H1 (cell line): ENCODE measurements at regions not wholly inside any gene's neighbourhood (a gene's known extent, or its start where the extent isn't known, plus 50 kb on each side); places are given as distances from the start of the nearest gene placed in this dataset.

Experiments used
- CTCF ChIA-PET: fragments of 300-600 bp; sonication (Branson Sonifier 250); formaldehyde crosslinking; loops from one replicate; lab custom pipeline; 2021; ENCODE audit not compliant: partially characterized antibody; lab: Charles Lee
- POLR2A ChIA-PET: fragments of 300-600 bp; sonication (Branson Sonifier 250); formaldehyde crosslinking; loops from one replicate; lab custom pipeline; 2021; ENCODE audit warnings: inconsistent platforms; ENCODE audit not compliant: partially characterized antibody; lab: Charles Lee
- DNase-seq, 2 experiments: peaks; one replicate each; pipeline versions ENCODE4 v3.0.0 to v3.0.0-alpha.2; 2010 to 2022; ENCODE audit warnings: low spot score in 2 of 2, low read depth in 1 of 2, mixed read lengths in 1 of 2
- FAIRE-seq: peaks from 2 replicates; lab custom pipeline; 2011; peaks lifted over from hg19 to GRCh38; lab: Jason Lieb, UNC
- H2AFZ ChIP-seq: 2 replicates; pipeline ENCODE4 v1.8.1; 2012; ENCODE audit warnings: low read length, inconsistent platforms
- H2AK5ac ChIP-seq: 2 replicates; pipeline ENCODE4 v1.6.1; 2013; ENCODE audit warnings: low read depth, low read length
- H2BK120ac ChIP-seq: replicated peaks from 2 replicates; pipeline ENCODE3; 2013; ENCODE audit warnings: low read depth, low read length, inconsistent platforms
- H2BK12ac ChIP-seq: 2 replicates; pipeline ENCODE4 v1.6.1; 2013; ENCODE audit warnings: low read depth, low read length
- H2BK15ac ChIP-seq: 2 replicates; pipeline ENCODE4 v1.6.1; 2013; ENCODE audit warnings: low read length
- H2BK20ac ChIP-seq: 2 replicates; pipeline ENCODE4 v1.6.1; 2013; ENCODE audit warnings: low read length
- H2BK5ac ChIP-seq: 2 replicates; pipeline ENCODE4 v1.6.1; 2013; ENCODE audit warnings: low read depth, low read length
- H3K14ac ChIP-seq: 2 replicates; pipeline ENCODE4 v1.6.1; 2013; ENCODE audit warnings: inconsistent platforms; ENCODE audit not compliant: insufficient read length
- H3K18ac ChIP-seq: 2 replicates; pipeline ENCODE4 v1.6.1; 2013; ENCODE audit warnings: low read length; ENCODE audit errors: extremely low read depth
- H3K23ac ChIP-seq: 2 replicates; pipeline ENCODE4 v1.6.1; 2013; ENCODE audit warnings: inconsistent platforms; ENCODE audit not compliant: insufficient read length
- H3K23me2 ChIP-seq: 2 replicates; pipeline ENCODE4 v1.6.1; 2013; ENCODE audit warnings: low read depth, low read length
- H3K27ac ChIP-seq: 2 replicates; pipeline ENCODE4 v1.6.1; 2011; ENCODE audit warnings: low read depth, low read length, inconsistent platforms
- H3K27me3 ChIP-seq, 4 experiments: replicated peaks in 1 of 4; 1 replicate in 1 of 4; 2 replicates in 3 of 4; pipeline versions ENCODE4 v1.6.1 to v1.8.1; 2011 to 2013; ENCODE audit warnings: low read length in 3 of 4, mild to moderate bottlenecking in 3 of 4, inconsistent platforms in 2 of 4, mixed read lengths in 2 of 4, moderate library complexity in 1 of 4; ENCODE audit not compliant: control insufficient read depth in 3 of 4, insufficient read depth in 3 of 4; ENCODE audit errors: extremely low read depth in 1 of 4
- H3K36me3 ChIP-seq, 4 experiments: 2 replicates each; pipeline versions ENCODE4 v1.6.1 to v1.8.1; 2011 to 2013; ENCODE audit warnings: mild to moderate bottlenecking in 4 of 4, low read length in 3 of 4, moderate library complexity in 2 of 4, control low read depth in 1 of 4, inconsistent platforms in 1 of 4; ENCODE audit not compliant: insufficient read depth in 4 of 4, control insufficient read depth in 2 of 4
- H3K4ac ChIP-seq: replicated peaks from 2 replicates; pipeline ENCODE3; 2013; ENCODE audit warnings: low read length, low read depth, mixed read lengths, inconsistent platforms; ENCODE audit not compliant: insufficient read length
- H3K4me1 ChIP-seq, 4 experiments: replicated peaks in 1 of 4; 1 replicate in 1 of 4; 2 replicates in 3 of 4; pipeline versions ENCODE4 v1.6.1 to v1.8.1; 2011 to 2013; ENCODE audit warnings: low read length in 3 of 4, inconsistent platforms in 2 of 4, mixed read lengths in 1 of 4; ENCODE audit not compliant: insufficient read depth in 4 of 4, control insufficient read depth in 3 of 4
- H3K4me2 ChIP-seq, 2 experiments: 2 replicates each; pipeline versions ENCODE4 v1.6.1 to v1.8.1; 2011 to 2013; ENCODE audit warnings: low read depth in 2 of 2, low read length in 2 of 2, control low read depth in 1 of 2, inconsistent platforms in 1 of 2, mild to moderate bottlenecking in 1 of 2; ENCODE audit not compliant: insufficient read depth in 1 of 2
- H3K4me3 ChIP-seq, 4 experiments: fragments of 200-600, 300-600 bp in 1 of 4; sonication (generic), shearing (Covaris generic), sonication (Bioruptor Twin) in 1 of 4; 2 replicates each; pipeline versions ENCODE4 v1.5.1 to v1.8.1; 2011 to 2016; ENCODE audit warnings: low read length in 4 of 4, low read depth in 3 of 4, control low read depth in 2 of 4, inconsistent platforms in 2 of 4, mild to moderate bottlenecking in 2 of 4, mixed read lengths in 1 of 4, moderate library complexity in 1 of 4; ENCODE audit not compliant: insufficient read depth in 2 of 4; ENCODE audit errors: extremely low read depth in 1 of 4
- H3K56ac ChIP-seq: replicated peaks from 2 replicates; pipeline ENCODE3; 2013; ENCODE audit warnings: low read depth, mild to moderate bottlenecking, mixed read lengths, low read length, inconsistent platforms; ENCODE audit not compliant: insufficient read length
- H3K79me1 ChIP-seq: 2 replicates; pipeline ENCODE4 v1.6.1; 2013; ENCODE audit warnings: low read depth, low read length, control low read depth
- H3K79me2 ChIP-seq, 2 experiments: 2 replicates each; pipeline versions ENCODE4 v1.6.1 to v1.8.1; 2012 to 2013; ENCODE audit warnings: low read length in 2 of 2, mild to moderate bottlenecking in 2 of 2, inconsistent platforms in 1 of 2; ENCODE audit not compliant: insufficient read depth in 2 of 2, control insufficient read depth in 1 of 2
- H3K9ac ChIP-seq, 4 experiments: replicated peaks in 1 of 4; 1 replicate in 1 of 4; 2 replicates in 3 of 4; pipeline versions ENCODE4 v1.6.1 to v1.8.1; 2011 to 2013; ENCODE audit warnings: low read depth in 3 of 4, low read length in 3 of 4, control low read depth in 2 of 4, mild to moderate bottlenecking in 2 of 4, moderate library complexity in 2 of 4, inconsistent platforms in 1 of 4; ENCODE audit errors: extremely low read depth in 1 of 4
- H3K9me3 ChIP-seq, 2 experiments: 2 replicates each; pipeline versions ENCODE4 v1.6.1 to v1.8.1; 2012 to 2013; ENCODE audit warnings: mild to moderate bottlenecking in 2 of 2, moderate library complexity in 2 of 2, control low read depth in 1 of 2, inconsistent platforms in 1 of 2, low read depth in 1 of 2, low read length in 1 of 2, mixed read lengths in 1 of 2; ENCODE audit not compliant: insufficient read depth in 2 of 2
- H4K20me1 ChIP-seq, 2 experiments: replicated peaks in 1 of 2; 2 replicates each; pipeline versions ENCODE3 to v1.8.1; 2011 to 2013; ENCODE audit warnings: inconsistent platforms in 2 of 2, low read length in 2 of 2, mild to moderate bottlenecking in 1 of 2; ENCODE audit not compliant: insufficient read depth in 2 of 2, control insufficient read depth in 1 of 2
- H4K5ac ChIP-seq: 2 replicates; pipeline ENCODE4 v1.6.1; 2013; ENCODE audit warnings: low read length, low read depth, mixed read lengths, inconsistent platforms; ENCODE audit not compliant: insufficient read length
- H4K8ac ChIP-seq: 2 replicates; pipeline ENCODE4 v1.8.0; 2013; ENCODE audit warnings: mild to moderate bottlenecking, moderate library complexity, low read length, inconsistent platforms; ENCODE audit not compliant: insufficient read depth; ENCODE audit errors: extremely low read depth
- H4K91ac ChIP-seq: replicated peaks from 2 replicates; pipeline ENCODE3; 2013; ENCODE audit warnings: low read length, mixed read lengths, inconsistent platforms; ENCODE audit not compliant: insufficient read length
- CBX8 ChIP-seq: fragments of 300-800, 300-1000 bp; sonication (generic); IDR thresholded peaks from 2 replicates; pipeline ENCODE4 v1.7.1; 2016; ENCODE audit warnings: low read depth, low read length, borderline replicate concordance
- CREB1 ChIP-seq: IDR thresholded peaks from 2 replicates; pipeline ENCODE4 v1.6.1; 2012; ENCODE audit warnings: inconsistent platforms
- EZH2 ChIP-seq: fragments of 200-600 bp; sonication (generic); IDR thresholded peaks from 2 replicates; pipeline ENCODE4 v1.7.1; 2012; ENCODE audit warnings: low read depth, mild to moderate bottlenecking, moderate library complexity, low read length, inconsistent platforms; ENCODE audit not compliant: severe bottlenecking
- GTF2F1 ChIP-seq: IDR thresholded peaks from 2 replicates; pipeline ENCODE4 v1.6.1; 2012; ENCODE audit warnings: low read depth, low read length, improper control_type of control experiment, borderline replicate concordance
- HDAC2 ChIP-seq, 2 experiments: fragments of 300-600 bp in 1 of 2; sonication (generic) in 1 of 2; IDR thresholded peaks; 2 replicates each; pipeline ENCODE4 v1.6.1; 2011 to 2012; ENCODE audit warnings: low read depth in 2 of 2, low read length in 2 of 2, mild to moderate bottlenecking in 2 of 2, moderate library complexity in 2 of 2, borderline replicate concordance in 1 of 2, inconsistent platforms in 1 of 2
- JUN ChIP-seq: IDR thresholded peaks from 2 replicates; pipeline ENCODE4 v1.6.1; 2011; ENCODE audit warnings: low read depth, mild to moderate bottlenecking, improper control_type of control experiment, low read length
- POLR2AphosphoS5 ChIP-seq: IDR thresholded peaks from 2 replicates; pipeline ENCODE4 v1.6.1; 2011; ENCODE audit warnings: low read depth, low read length
- RBBP5 ChIP-seq: IDR thresholded peaks from 2 replicates; pipeline ENCODE4 v1.7.1; 2012; ENCODE audit warnings: low read depth, mild to moderate bottlenecking, inconsistent platforms, low read length, moderate library complexity, borderline replicate concordance
- SP2 ChIP-seq: IDR thresholded peaks from 2 replicates; pipeline ENCODE4 v1.6.1; 2012; ENCODE audit warnings: mild to moderate bottlenecking, low read length, inconsistent platforms
- SP4 ChIP-seq: IDR thresholded peaks from 2 replicates; pipeline ENCODE4 v1.6.1; 2012; ENCODE audit warnings: low read length, inconsistent platforms
- WGBS, 2 experiments: shearing (Covaris generic) in 1 of 2; methylation state at CpG; one replicate each; pipeline versions ENCODE4 v1.1.6 to v1.1.7; 2013 to 2015; ENCODE audit warnings: low lambda C conversion rate in 2 of 2, mixed read lengths in 2 of 2, inconsistent platforms in 1 of 2, low coverage in 1 of 2, missing lambda C conversion rate in 1 of 2; ENCODE audit not compliant: insufficient replicate concordance in 2 of 2, insufficient coverage in 1 of 2, insufficient read length in 1 of 2; ENCODE audit errors: extremely low coverage in 1 of 2, missing lambda C conversion rate in 1 of 2; 5-methylcytosine and 5-hydroxymethylcytosine counted together
- TF ChIP-seq, protein P1 (sequence below): IDR thresholded peaks from 2 replicates; pipeline ENCODE4 v1.6.1; 2012; ENCODE audit warnings: inconsistent platforms
- TF ChIP-seq, protein P2 (sequence below): IDR thresholded peaks from 2 replicates; pipeline ENCODE4 v1.6.1; 2011; ENCODE audit warnings: low read length, improper control_type of control experiment

DNA sequence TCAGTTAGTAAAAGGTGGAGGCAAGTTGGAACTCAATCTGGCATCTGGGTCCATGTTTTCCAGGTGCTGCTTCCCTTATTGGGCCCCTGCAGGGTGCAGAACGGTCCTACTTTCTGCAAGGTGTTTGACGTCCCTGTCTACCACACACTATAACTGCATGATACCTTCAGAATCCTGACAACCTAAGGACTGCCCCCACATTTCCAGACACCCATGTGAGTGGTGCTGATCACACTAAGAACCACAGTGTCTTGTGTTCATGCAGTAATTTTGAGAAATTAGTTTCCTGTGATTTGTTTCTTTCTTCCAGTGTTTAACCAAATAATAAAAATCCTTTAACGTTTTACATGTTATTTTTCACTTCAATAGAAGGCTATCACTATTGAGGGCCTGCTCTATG is 121.1 kb upstream of the MDM1 start:
- Histone ChIP-seq H3K79me2 (no peaks in the 10 kb centered on the region), H2AFZ (no peak overlapping the region), H3K14ac (no peak overlapping the region), H3K36me3 (no peaks in the 10 kb centered on the region), H3K23me2 (no peaks in the 10 kb centered on the region), H2BK20ac (no peak overlapping the region), H2BK5ac (no peak overlapping the region; the same call in 1 of the 2 replicates), H4K20me1 (no peaks in the 10 kb centered on the region), H3K4me1 (peaks cover 1 to 6% (median 2%) of the 10 kb centered on the region in 4 experiments; a peak in 3 of 7 replicates), H4K8ac (no peak overlapping the region), H3K9me3 (no peaks in the 10 kb centered on the region), H4K91ac (no peak overlapping the region), H2BK15ac (no peak overlapping the region), H3K27me3 (no peaks in the 10 kb centered on the region; a peak in 2 of 7 replicates), H2BK120ac (no peak overlapping the region), H3K79me1 (no peaks in the 10 kb centered on the region), H3K27ac (no peak overlapping the region), H2BK12ac (no peak overlapping the region), H3K18ac (no peak overlapping the region), H3K4me3 (no peak overlapping the region), H3K56ac (no peak overlapping the region), H4K5ac (no peak overlapping the region), H3K9ac (no peak overlapping the region), H3K23ac (no peak overlapping the region), H3K4me2 (no peak overlapping the region), H3K4ac (no peak overlapping the region), H2AK5ac (no peak overlapping the region)
- WGBS, 2 experiments, result 75% methylated on average over 3 of the region's 3 CpGs; no CpG with 5 or more reads in 1 of the 2 experiments
- POLR2A ChIA-PET, result no interaction called here
- CTCF ChIA-PET, result no interaction called here
- FAIRE-seq, result no peak
- no peak for DNase-seq
- TF ChIP-seq, protein P1, sequence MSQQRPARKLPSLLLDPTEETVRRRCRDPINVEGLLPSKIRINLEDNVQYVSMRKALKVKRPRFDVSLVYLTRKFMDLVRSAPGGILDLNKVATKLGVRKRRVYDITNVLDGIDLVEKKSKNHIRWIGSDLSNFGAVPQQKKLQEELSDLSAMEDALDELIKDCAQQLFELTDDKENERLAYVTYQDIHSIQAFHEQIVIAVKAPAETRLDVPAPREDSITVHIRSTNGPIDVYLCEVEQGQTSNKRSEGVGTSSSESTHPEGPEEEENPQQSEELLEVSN, result no peak
- no peak for TF ChIP-seq RBBP5
- TF ChIP-seq, protein P2, sequence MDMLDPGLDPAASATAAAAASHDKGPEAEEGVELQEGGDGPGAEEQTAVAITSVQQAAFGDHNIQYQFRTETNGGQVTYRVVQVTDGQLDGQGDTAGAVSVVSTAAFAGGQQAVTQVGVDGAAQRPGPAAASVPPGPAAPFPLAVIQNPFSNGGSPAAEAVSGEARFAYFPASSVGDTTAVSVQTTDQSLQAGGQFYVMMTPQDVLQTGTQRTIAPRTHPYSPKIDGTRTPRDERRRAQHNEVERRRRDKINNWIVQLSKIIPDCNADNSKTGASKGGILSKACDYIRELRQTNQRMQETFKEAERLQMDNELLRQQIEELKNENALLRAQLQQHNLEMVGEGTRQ, result no peak
- no peak for TF ChIP-seq SP2
- no peak for TF ChIP-seq HDAC2 (IDR thresholded peaks at IDR 0.05; ENCODE audit: borderline replicate concordance in 1 of 2, low read depth in 2 of 2, low read length in 2 of 2)
- TF ChIP-seq CBX8, result no peak
- no peak for TF ChIP-seq CREB1
- TF ChIP-seq JUN, result no peak
- TF ChIP-seq GTF2F1, result no peak
- TF ChIP-seq EZH2, result no peak
- TF ChIP-seq SP4, result no peak
- TF ChIP-seq POLR2AphosphoS5, result no peak
